NCI-H2196 (cell line): ENCODE measurements at regions not wholly inside any gene's neighbourhood (a gene's known extent, or its start where the extent isn't known, plus 50 kb on each side); places are given as distances from the start of the nearest gene placed in this dataset.

Experiments
- DNase-seq: peaks from one replicate; lab custom pipeline; 2025; ENCODE audit not compliant: unreplicated experiment; lab: John Stamatoyannopoulos, UW

- DNase-seq = no peak
Measured at GRCh38 chr2:16466133-16466820, 199.4 kb downstream of the CYRIA start.

GRCh38 chr2:16464641-16465040, 201.0 kb downstream of the CYRIA start:
- DNase-seq = no peak

GRCh38 chr2:16462958-16463357, 202.7 kb downstream of the CYRIA start:
- DNase-seq = no peak

GRCh38 chr2:16461672-16462071, 204.0 kb downstream of the CYRIA start:
- no peak for DNase-seq

- DNase-seq = no peak
Measured at GRCh38 chr2:16459606-16460005, 206.0 kb downstream of the CYRIA start.

- no peak for DNase-seq
Measured at GRCh38 chr2:16454621-16455020, 211.0 kb downstream of the CYRIA start.

- DNase-seq = no peak
Measured at GRCh38 chr2:16452123-16452522, 213.5 kb downstream of the CYRIA start.

GRCh38 chr2:16446706-16447105, 218.9 kb downstream of the CYRIA start:
- no peak for DNase-seq

- no peak for DNase-seq
Measured at GRCh38 chr2:16442971-16443370, 222.7 kb downstream of the CYRIA start.

GRCh38 chr2:16441431-16441830, 224.2 kb downstream of the CYRIA start:
- no peak for DNase-seq

- no peak for DNase-seq
Measured at GRCh38 chr2:16440898-16441297, 224.7 kb downstream of the CYRIA start.

- DNase-seq = no peak
Measured at GRCh38 chr2:16438613-16439321, 226.9 kb downstream of the CYRIA start.

- DNase-seq = no peak
Measured at GRCh38 chr2:16437189-16437588, 228.4 kb downstream of the CYRIA start.

GRCh38 chr2:16434393-16434792, 231.2 kb downstream of the CYRIA start:
- DNase-seq = no peak

GRCh38 chr2:16430846-16431245, 234.8 kb downstream of the CYRIA start:
- DNase-seq = no peak

- DNase-seq = no peak
Measured at GRCh38 chr2:16429431-16430145, 236.0 kb downstream of the CYRIA start.

- no peak for DNase-seq
Measured at GRCh38 chr2:16429002-16429401, 236.6 kb downstream of the CYRIA start.

GRCh38 chr2:16425462-16426336, 239.9 kb downstream of the CYRIA start:
- no peak for DNase-seq

GRCh38 chr2:16420421-16420820, 245.2 kb downstream of the CYRIA start:
- DNase-seq = no peak

GRCh38 chr2:16417726-16418125, 247.9 kb downstream of the CYRIA start:
- no peak for DNase-seq

- DNase-seq = no peak
Measured at GRCh38 chr2:16416651-16417050, 249.0 kb downstream of the CYRIA start.
